CD4-positive, alpha-beta memory T cell (primary cell): ENCODE measurements at regions not wholly inside any gene's neighbourhood (a gene's known extent, or its start where the extent isn't known, plus 50 kb on each side); places are given as distances from the start of the nearest gene placed in this dataset.

ENCODE experiments used
- CTCF ChIA-PET: fragments of 350-600 bp; sonication (Branson Sonifier 250); formaldehyde crosslinking; loops from one replicate; lab custom pipeline; 2021; ENCODE audit warnings: inconsistent platforms; ENCODE audit not compliant: partially characterized antibody; lab: Charles Lee
- POLR2A ChIA-PET: fragments of 350-600 bp; sonication (Branson Sonifier 250); formaldehyde crosslinking; loops from one replicate; lab custom pipeline; 2021; ENCODE audit not compliant: partially characterized antibody; lab: Charles Lee
- DNase-seq, 5 donors: peaks; one replicate each; pipeline versions ENCODE4 v3.0.0 to v3.0.0-alpha.2; 2020 to 2022; ENCODE audit warnings: mixed read lengths in 1 of 5
- H3K27ac ChIP-seq: one replicate; pipeline ENCODE4 v1.7.0; 2013; ENCODE audit warnings: low read depth, low read length
- H3K27me3 ChIP-seq: 2 replicates; pipeline ENCODE4 v1.7.0; 2013; ENCODE audit warnings: mild to moderate bottlenecking, low read length, moderate library complexity; ENCODE audit not compliant: insufficient read depth
- H3K36me3 ChIP-seq: 2 replicates; pipeline ENCODE4 v1.7.0; 2013; ENCODE audit warnings: mild to moderate bottlenecking, low read length, moderate library complexity; ENCODE audit not compliant: insufficient read depth
- H3K4me1 ChIP-seq: 2 replicates; pipeline ENCODE4 v1.7.0; 2013; ENCODE audit warnings: mild to moderate bottlenecking, low read length, moderate library complexity; ENCODE audit not compliant: insufficient read depth
- H3K4me3 ChIP-seq, 2 donors: one replicate each; pipeline ENCODE4 v1.7.0; 2013; ENCODE audit warnings: low read length in 2 of 2, mild to moderate bottlenecking in 1 of 2
- H3K9me3 ChIP-seq, 2 donors: one replicate each; pipeline ENCODE4 v1.7.0; 2013; ENCODE audit warnings: low read length in 2 of 2, control low read depth in 1 of 2; ENCODE audit not compliant: control insufficient read depth in 1 of 2
- H3K27ac Mint-ChIP-seq, 7 donors: one replicate each; pipeline ENCODE4 v1.8.0; 2020 to 2021; ENCODE audit warnings: mixed read lengths in 7 of 7, mild to moderate bottlenecking in 6 of 7, inconsistent platforms in 3 of 7, moderate library complexity in 3 of 7
- H3K27me3 Mint-ChIP-seq, 2 donors: one replicate each; pipeline ENCODE4 v1.8.0; 2020 to 2021; ENCODE audit warnings: mixed read lengths in 2 of 2
- H3K36me3 Mint-ChIP-seq, 2 donors: one replicate each; pipeline ENCODE4 v1.8.0; 2020 to 2021; ENCODE audit warnings: mixed read lengths in 2 of 2, inconsistent platforms in 1 of 2, mild to moderate bottlenecking in 1 of 2
- H3K4me1 Mint-ChIP-seq, 4 donors: one replicate each; pipeline ENCODE4 v1.8.0; 2020 to 2021; ENCODE audit warnings: mixed read lengths in 4 of 4, mild to moderate bottlenecking in 1 of 4
- H3K4me3 Mint-ChIP-seq, 8 donors: one replicate each; pipeline ENCODE4 v1.8.0; 2020 to 2021; ENCODE audit warnings: mixed read lengths in 8 of 8, mild to moderate bottlenecking in 7 of 8, moderate library complexity in 6 of 8, inconsistent platforms in 3 of 8
- H3K9me3 Mint-ChIP-seq, 8 donors: one replicate each; pipeline ENCODE4 v1.8.0; 2020 to 2021; ENCODE audit warnings: mixed read lengths in 8 of 8, mild to moderate bottlenecking in 5 of 8, inconsistent platforms in 3 of 8, moderate library complexity in 1 of 8
- intact Hi-C: fragments of 100-400 bp; cut with micrococcal nuclease; formaldehyde crosslinking; loops from one replicate; pipeline ENCODE4 v1.15.1; 2023

DNA sequence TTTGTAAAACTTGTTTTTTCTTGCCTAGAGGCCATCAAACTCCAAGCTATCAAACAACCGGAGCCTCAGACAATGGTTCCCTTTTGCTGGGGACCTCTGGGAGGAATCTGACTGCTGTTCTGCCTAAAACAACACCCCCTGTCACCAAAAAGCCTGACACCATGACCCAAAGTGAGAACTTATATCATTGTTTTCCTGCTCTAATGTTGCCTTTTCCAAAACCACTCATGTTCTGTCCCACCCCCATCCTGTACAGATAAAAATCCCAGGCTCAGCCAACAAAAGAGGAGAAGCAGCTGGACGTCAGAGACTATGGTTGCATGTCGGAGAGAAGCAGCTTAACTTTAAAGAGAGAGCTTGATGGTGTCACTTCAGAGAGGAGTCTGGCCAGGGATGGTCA, 327.2 kb upstream of the CXADR start:
- Mint-ChIP-seq H3K9me3 (peaks cover 3 to 9% (median 8%) of the 10 kb centered on the region in 8 donors), H3K36me3 (no peaks in the 10 kb centered on the region), H3K4me1 (no peaks in the 10 kb centered on the region), H3K27ac (no peak overlapping the region), H3K27me3 (no peaks in the 10 kb centered on the region), H3K4me3 (no peak overlapping the region)
- H3K9me3 ChIP-seq: no peaks in the 10 kb centered on the region
- DNase-seq: no peak
- intact Hi-C loops: no loop called here
- H3K27ac ChIP-seq: no peak overlapping the region
- H3K4me1 ChIP-seq: no peaks in the 10 kb centered on the region
- no peaks in the 10 kb centered on the region for H3K27me3 ChIP-seq
- POLR2A ChIA-PET: no interaction called here
- CTCF ChIA-PET: no interaction called here
- H3K4me3 ChIP-seq: no peak overlapping the region
- no peaks in the 10 kb centered on the region for H3K36me3 ChIP-seq

DNA sequence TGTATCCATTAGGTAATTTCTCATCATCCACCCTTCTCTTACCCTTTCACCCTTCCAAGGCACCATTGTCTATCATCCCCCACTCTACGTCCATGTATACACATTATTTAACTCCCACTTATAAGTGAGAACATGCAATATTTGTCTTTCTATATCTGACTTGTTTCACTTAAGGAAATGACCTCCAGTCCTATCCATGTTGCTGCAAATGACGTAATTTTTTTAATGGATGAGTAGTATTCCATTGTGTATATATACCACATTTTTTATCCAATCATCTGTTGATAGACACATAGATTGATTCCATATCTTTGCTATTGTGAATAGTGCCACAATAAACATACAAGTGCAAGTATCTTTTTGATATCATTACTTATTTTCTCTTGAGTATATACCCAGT, 322.9 kb upstream of the CXADR start:
- ChIA-PET POLR2A (no interaction called here), CTCF (no interaction called here)
- Histone ChIP-seq H3K27ac (no peak overlapping the region), H3K4me1 (no peaks in the 10 kb centered on the region), H3K27me3 (no peaks in the 10 kb centered on the region), H3K9me3 (no peaks in the 10 kb centered on the region), H3K4me3 (no peak overlapping the region), H3K36me3 (no peaks in the 10 kb centered on the region)
- Mint-ChIP-seq H3K36me3 (no peaks in the 10 kb centered on the region), H3K9me3 (peaks cover 3 to 18% (median 11%) of the 10 kb centered on the region in 8 donors), H3K27me3 (no peaks in the 10 kb centered on the region), H3K27ac (no peak overlapping the region), H3K4me1 (peaks cover 0 to 4% (median 0%) of the 10 kb centered on the region in 4 donors), H3K4me3 (no peak overlapping the region)
- intact Hi-C loops: no loop called here
- DNase-seq: no peak

DNA sequence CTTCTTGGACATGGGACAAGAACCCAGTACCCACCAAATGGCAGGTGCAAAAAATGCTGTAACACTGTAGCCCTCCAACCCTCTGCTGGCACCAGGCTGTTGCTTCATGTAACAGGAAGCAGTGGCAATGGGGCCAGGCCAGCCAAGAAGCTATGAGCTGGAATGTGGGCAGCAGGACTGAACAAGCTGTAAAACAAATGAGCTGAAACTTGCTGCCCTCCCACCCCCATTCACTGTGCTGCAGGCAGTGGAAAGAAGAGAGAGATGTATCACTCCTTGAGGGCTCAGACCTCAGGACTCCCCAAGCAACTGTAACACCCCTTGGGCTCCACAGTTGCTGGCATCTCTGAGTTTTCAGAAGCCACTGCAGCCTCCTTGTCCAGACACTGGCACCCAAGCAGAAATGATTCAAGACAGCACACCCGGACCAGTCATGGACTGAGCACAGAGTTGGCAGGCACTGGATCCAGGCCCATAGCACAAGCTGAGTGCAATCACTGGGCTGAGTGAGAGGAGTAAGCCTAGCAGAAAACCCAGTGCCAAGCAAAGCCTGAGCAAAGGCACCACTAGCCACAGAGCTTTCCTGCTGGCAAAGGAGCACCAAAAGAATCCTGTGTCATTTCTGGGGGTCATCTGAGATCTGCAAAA, 321.4 kb upstream of the CXADR start:
- no peaks in the 10 kb centered on the region for H3K4me1 ChIP-seq
- Mint-ChIP-seq H3K27ac (no peak overlapping the region), H3K9me3 (peaks cover 0 to 18% (median 8%) of the 10 kb centered on the region in 8 donors), H3K4me1 (peaks cover 0 to 4% (median 0%) of the 10 kb centered on the region in 4 donors), H3K36me3 (no peaks in the 10 kb centered on the region), H3K4me3 (peak overlapping the region in 1 of 8 donors; percentile 15), H3K27me3 (no peaks in the 10 kb centered on the region)
- no peaks in the 10 kb centered on the region for H3K36me3 ChIP-seq
- no peaks in the 10 kb centered on the region for H3K27me3 ChIP-seq
- POLR2A ChIA-PET: no interaction called here
- DNase-seq: no peak
- no peak overlapping the region for H3K27ac ChIP-seq
- no peaks in the 10 kb centered on the region for H3K9me3 ChIP-seq
- CTCF ChIA-PET: no interaction called here
- intact Hi-C loops: no loop called here
- H3K4me3 ChIP-seq: no peak overlapping the region

DNA sequence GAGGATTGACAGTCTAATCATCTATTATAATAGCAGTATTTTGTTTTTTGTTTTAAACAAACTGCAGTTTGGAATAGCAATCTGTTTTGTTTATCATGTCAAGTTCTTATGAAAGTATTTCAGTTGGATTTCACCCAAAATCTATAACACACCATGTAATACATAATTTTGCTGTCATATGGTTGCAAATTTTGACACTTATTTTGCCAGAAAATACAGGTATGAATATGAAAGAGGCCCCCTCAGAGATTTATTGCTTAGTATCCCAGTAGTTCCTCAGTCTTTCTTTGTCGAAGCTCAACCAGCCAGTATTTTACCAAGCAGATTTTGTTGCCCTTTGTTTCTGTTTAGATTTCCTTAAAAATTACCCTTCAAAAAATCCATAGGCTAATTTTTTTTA, 317.5 kb upstream of the CXADR start:
- Mint-ChIP-seq H3K27me3 (no peaks in the 10 kb centered on the region), H3K36me3 (no peaks in the 10 kb centered on the region), H3K4me3 (no peak overlapping the region), H3K27ac (no peak overlapping the region), H3K4me1 (peaks cover 0 to 4% (median 0%) of the 10 kb centered on the region in 4 donors), H3K9me3 (peaks cover 0 to 18% (median 9%) of the 10 kb centered on the region in 8 donors)
- Histone ChIP-seq H3K27ac (no peak overlapping the region), H3K9me3 (no peaks in the 10 kb centered on the region), H3K27me3 (no peaks in the 10 kb centered on the region), H3K4me1 (no peaks in the 10 kb centered on the region), H3K4me3 (no peak overlapping the region), H3K36me3 (no peaks in the 10 kb centered on the region)
- ChIA-PET POLR2A (no interaction called here), CTCF (no interaction called here)
- intact Hi-C loops: no loop called here
- no peak for DNase-seq

DNA sequence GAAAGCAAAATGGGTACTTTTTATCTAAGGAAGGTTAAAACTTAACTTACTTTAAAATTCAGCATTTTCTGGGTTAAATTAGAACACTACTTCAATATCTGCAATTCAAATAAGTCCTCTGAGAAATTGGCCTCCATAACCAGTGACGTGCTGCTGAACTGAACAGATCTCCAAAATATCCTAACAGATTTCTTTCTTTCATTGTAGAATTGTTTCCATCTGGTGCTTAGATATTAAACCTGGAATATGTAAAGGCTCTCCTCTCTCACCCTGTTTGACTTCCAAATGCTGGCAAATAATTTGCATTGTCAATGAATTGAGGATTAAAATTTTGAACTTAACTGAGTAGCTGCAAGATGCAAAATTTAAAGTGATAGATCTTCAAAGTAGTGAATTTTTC, 316.9 kb upstream of the CXADR start:
- CTCF ChIA-PET: no interaction called here
- intact Hi-C loops: no loop called here
- H3K27ac Mint-ChIP-seq: no peak overlapping the region

DNA sequence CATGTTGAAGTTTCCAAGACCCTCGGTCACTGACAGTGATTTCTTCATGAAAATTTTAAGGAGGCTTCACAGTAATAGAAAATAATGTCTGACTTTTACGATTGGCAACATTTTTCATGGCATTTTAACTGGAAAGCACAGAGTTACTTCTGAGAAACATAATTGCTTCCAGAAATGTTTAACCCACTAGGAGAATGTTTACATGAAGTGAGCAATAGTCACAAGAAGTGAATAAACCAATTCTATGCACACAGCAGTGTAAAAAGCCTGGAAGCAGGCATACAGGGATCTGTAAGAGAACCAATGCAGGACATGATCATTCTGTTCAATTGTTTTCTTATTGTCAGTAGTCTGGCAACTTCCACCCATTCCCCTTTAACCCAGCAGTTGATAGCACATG, 316.2 kb upstream of the CXADR start:
- no peaks in the 10 kb centered on the region for H3K36me3 Mint-ChIP-seq
- ChIA-PET POLR2A (no interaction called here), CTCF (no interaction called here)
- intact Hi-C loops: no loop called here
- Histone ChIP-seq H3K9me3 (no peaks in the 10 kb centered on the region), H3K27ac (no peak overlapping the region), H3K27me3 (no peaks in the 10 kb centered on the region), H3K4me1 (no peaks in the 10 kb centered on the region), H3K36me3 (no peaks in the 10 kb centered on the region), H3K4me3 (no peak overlapping the region)
- peaks cover 0 to 4% (median 0%) of the 10 kb centered on the region in 4 donors for H3K4me1 Mint-ChIP-seq
- DNase-seq: no peak
- H3K9me3 Mint-ChIP-seq: peaks cover 0 to 16% (median 10%) of the 10 kb centered on the region in 8 donors
- H3K27ac Mint-ChIP-seq: no peak overlapping the region
- no peaks in the 10 kb centered on the region for H3K27me3 Mint-ChIP-seq
- no peak overlapping the region for H3K4me3 Mint-ChIP-seq

More for the DNA sequence above, 316.9 kb upstream of the CXADR start:
- H3K9me3 Mint-ChIP-seq: peaks cover 0 to 16% (median 9%) of the 10 kb centered on the region in 8 donors
- H3K4me1 Mint-ChIP-seq: peaks cover 0 to 4% (median 0%) of the 10 kb centered on the region in 4 donors
- Histone ChIP-seq H3K4me1 (no peaks in the 10 kb centered on the region), H3K4me3 (no peak overlapping the region), H3K27ac (no peak overlapping the region), H3K27me3 (no peaks in the 10 kb centered on the region), H3K36me3 (no peaks in the 10 kb centered on the region), H3K9me3 (no peaks in the 10 kb centered on the region)
- POLR2A ChIA-PET: no interaction called here
- no peak for DNase-seq
- H3K27me3 Mint-ChIP-seq: no peaks in the 10 kb centered on the region
- H3K4me3 Mint-ChIP-seq: no peak overlapping the region
- H3K36me3 Mint-ChIP-seq: no peaks in the 10 kb centered on the region

DNA sequence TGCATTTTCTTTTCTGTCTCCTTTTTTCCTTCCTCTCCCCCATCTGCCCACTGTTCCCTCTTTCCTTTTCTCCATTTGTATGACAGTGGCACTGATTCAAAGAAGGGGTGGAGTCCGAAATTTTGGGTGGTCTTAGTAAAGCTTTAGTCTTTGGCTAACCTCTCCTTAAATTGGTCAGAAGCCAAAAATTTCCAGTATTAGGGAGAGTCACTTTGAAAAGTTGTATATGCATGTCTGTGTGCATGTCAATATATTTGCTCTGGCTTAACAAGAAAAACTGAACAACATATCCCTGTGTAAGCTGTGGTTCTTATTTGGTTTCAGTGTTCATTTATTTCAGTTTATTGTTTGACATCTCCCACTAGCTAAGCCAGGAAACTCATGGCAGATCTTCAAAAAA, 314.8 kb upstream of the CXADR start:
- no peaks in the 10 kb centered on the region for H3K4me1 Mint-ChIP-seq
- intact Hi-C loops: no loop called here
- no peak overlapping the region for H3K4me3 Mint-ChIP-seq
- H3K4me1 ChIP-seq: no peaks in the 10 kb centered on the region
- H3K9me3 Mint-ChIP-seq: peaks cover 0 to 13% (median 7%) of the 10 kb centered on the region in 8 donors
- H3K27me3 ChIP-seq: no peaks in the 10 kb centered on the region
- no peak overlapping the region for H3K4me3 ChIP-seq
- no peak overlapping the region for H3K27ac Mint-ChIP-seq
- POLR2A ChIA-PET: no interaction called here
- DNase-seq: no peak
- H3K27ac ChIP-seq: no peak overlapping the region
- no peaks in the 10 kb centered on the region for H3K27me3 Mint-ChIP-seq
- CTCF ChIA-PET: no interaction called here
- no peaks in the 10 kb centered on the region for H3K36me3 ChIP-seq
- H3K36me3 Mint-ChIP-seq: no peaks in the 10 kb centered on the region
- no peaks in the 10 kb centered on the region for H3K9me3 ChIP-seq
